HS-27A (cell line): ENCODE measurements at regions not wholly inside any gene's neighbourhood (a gene's known extent, or its start where the extent isn't known, plus 50 kb on each side); places are given as distances from the start of the nearest gene placed in this dataset.

Source experiments
- DNase-seq: peaks from one replicate; pipeline ENCODE4 v3.0.0-alpha.2; 2012; ENCODE audit warnings: low read depth, missing footprints

GRCh38 chr9:107918749-107919148 is 429.2 kb upstream of the KLF4 start:
- no peak for DNase-seq

GRCh38 chr9:107914151-107914550 is 424.6 kb upstream of the KLF4 start:
- no peak for DNase-seq

DNA sequence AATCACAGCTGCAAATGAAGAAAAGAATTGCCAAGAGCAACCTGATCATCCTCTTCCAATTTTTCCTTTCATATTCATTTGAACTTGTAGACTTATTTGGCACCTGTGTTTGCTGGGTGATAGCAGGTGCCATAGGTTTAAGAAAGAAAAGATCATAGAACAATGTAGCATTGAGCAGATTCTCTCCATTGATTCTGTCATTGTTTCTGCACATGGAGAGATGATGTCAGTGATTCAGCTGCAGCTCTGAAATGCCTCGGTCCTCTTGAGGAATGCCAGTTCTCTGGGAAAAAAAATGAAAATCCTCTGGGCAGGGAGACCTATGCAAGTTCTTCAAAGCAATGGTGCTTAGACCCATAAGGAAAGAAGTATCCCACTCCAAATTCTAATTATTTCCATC is 418.1 kb upstream of the KLF4 start:
- DNase-seq = no peak

DNA sequence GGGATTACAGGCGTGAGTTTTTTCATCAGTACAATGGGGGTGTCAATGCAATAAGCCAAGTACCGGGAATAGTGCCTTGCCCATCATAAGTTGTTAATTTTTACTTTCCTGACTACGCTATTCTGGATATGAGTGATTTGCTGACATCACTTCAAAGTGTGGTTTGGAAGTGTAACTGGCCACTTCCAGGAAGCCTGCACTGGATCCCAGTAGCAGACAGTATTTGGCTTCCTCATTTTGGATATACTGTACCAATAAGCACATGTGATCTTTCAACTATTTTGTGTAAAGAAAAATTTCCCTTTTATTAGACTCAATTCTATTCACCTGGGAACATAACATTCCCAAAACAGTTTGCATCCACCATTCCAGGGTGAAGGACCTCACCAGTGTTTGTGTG is 417.7 kb upstream of the KLF4 start:
- no peak for DNase-seq

DNA sequence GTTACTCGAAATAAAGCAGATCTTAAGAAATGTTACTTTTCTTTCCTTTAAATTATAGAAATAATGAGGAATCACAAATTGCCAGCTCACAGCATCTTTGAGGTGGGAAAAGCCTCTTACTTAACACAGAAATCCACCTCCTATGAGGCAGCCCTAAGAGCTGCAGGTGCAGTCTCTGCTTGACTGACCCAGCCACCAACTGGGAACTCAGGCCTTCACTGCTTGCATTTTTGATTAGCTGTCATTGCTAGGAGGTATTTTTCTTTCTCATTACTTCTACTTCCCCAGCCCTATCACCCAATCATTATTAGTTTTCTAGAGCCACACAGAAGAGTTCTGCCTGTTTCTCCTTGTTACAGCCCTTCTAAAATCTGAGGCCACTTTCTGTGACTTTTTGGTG is 416.5 kb upstream of the KLF4 start:
- DNase-seq = no peak

DNA sequence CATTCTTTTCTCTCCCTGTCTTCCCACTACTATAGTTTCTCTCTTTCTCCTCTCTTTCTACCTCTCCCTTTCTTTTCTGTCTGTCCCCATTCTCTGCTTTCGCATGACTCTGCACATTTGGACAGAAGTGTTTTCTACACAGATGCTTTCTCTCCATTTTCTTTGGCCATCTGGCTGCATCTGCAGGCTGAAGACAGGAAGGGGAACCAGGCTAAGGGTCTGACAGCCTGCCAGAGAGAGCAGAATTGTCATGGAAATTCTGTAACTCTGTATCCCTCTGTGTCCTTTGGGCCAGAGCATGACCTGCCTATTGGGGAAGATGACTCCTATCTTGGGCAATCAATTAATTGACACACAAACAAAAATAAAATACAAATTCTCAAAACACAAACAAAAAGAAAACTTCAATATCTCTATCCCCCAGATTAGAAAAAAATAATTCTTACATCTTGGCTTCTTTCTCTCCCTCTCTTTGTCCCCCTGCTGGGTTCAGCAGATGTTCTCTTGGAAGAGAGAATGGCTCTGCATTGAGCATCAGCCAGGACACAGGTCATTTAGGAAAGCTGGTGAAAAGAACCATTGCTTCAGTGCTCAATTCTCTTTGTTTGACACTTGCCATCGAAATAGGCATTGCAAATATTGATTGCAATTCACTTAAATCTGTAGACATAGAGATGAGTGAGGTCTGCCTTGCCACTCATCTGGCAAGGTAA is 415.9 kb upstream of the KLF4 start:
- DNase-seq = no peak

- no peak for DNase-seq
Measured at GRCh38 chr9:107899961-107900330, 410.4 kb upstream of the KLF4 start.

- DNase-seq = no peak
Measured at GRCh38 chr9:107898761-107899160, 409.2 kb upstream of the KLF4 start.

- DNase-seq = no peak
Measured at GRCh38 chr9:107896544-107896943, 407.0 kb upstream of the KLF4 start.

DNA sequence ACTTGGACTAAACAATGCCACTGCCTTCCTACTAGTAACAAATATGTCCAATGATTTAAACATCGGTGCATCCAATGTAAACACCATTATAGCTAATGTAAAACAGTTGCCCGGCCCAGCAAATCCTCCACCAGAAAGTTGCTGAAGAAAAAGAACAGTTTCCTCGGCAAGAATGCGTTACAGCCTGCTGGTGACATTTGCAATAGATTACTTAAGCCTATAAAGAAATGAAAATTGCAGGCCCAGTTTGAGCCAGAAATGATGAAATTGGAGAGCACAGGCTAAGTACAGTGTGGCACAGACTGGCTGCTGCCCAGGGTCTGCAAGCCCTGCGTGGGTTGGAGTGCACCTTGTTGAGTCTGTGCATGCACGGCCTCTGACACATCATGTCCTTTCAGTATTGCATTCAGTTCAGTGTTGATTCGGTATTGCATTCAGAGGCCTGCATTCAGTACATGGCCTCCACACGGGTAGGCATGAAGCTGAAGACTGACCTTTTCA is 406.0 kb upstream of the KLF4 start:
- no peak for DNase-seq

DNA sequence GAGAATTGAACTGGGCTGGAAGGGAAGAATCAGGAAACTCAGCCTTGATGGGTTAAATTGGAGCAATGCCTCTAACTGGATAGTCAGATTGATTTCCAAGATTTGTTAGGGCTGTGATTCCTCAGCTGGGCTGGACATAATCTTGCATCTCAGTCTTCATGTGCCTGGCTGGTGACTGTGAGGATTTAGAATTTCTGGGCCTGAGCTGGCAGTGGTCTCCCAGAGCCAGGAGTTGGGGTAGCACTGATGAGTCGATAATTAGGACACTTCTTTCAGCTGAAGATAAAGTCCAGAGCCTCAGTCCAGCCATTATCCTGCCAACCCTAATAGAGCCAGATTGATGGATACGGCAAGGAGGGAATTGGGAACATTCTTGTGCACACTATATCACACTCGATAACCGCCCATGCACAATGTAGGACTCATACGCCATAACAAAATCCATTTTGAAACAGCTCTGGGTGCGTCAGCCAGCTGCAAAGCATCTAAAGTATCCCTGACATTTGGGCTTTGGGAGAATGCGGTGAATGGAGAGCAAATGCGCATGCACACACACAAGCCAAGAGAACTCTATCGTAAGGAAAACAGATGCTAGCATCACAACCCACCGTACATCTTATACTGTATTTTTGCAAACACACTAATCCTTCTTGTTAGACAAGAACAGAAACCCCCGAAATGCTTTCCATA is 405.1 kb upstream of the KLF4 start:
- DNase-seq = no peak

GRCh38 chr9:107890921-107891465 is 401.4 kb upstream of the KLF4 start:
- no peak for DNase-seq

DNA sequence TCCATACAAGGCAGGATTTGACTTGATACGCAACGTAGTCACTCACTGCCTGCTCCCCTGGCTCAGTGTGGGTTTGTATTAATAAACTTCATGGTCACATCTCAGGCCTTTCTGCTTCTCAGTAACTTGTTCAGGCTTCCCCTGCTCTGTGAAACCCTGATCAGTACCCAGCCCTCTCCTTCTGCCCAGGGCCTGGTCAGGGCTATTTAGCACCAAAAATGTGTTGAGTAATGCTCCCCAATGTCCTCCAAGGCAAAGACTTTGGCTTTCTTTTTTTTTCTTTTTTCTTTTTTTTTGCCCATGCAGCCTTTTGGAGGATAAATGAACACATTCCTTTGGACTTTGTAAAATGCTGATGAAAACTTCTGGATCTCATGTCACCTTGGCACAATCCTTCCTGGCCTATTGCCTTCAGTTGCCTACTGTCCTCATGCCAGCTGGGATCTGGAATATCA is 399.2 kb upstream of the KLF4 start:
- DNase-seq = no peak

DNA sequence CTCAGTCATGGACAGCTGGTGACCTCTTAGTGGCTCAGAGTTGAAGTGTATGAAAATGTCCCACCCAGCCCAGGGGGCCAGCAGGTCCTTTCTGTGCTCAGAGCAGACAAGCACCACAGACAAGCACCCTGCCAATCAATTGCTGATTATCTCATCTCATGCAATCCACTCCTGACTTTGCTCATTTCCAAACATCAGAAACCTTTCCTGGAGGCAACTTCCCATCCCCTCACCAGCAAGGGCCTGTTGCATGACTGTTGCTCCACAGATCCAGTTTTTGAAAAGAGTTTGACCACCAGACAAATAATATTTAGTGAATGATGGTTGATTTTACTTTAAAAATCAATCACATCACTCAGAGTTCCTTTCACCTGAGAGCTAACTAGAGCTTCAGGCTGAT is 397.3 kb upstream of the KLF4 start:
- DNase-seq = no peak

DNA sequence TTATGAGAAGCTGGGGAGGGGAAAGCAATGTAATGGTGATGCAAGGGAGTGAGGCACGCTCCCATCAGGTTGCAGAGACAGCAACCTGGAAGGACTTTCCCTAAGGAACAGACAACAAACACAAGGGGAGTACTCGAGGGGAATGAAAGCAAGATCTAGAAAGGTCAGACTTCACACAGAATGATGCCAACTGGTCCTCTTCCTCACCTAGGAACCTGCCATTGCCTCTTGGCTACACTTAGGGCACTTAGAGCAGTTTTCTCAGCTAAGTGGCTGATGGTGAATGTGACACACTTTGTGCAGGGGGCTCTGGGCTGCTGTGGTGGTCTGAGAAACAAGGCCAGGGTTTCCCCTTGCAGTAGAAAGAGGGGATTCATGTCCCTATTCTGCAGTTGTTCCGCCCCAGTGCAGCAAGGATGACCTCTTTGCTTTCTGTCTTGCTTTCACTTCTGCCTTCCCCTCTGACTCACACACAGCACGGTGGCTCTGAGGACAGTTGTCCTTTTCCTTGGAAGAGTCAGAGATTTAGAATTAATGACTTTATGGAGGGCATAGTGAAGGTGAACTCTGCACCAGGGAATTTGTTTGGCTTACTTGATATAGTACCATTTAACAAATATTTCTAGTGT is 394.0 kb upstream of the KLF4 start:
- DNase-seq = no peak

GRCh38 chr9:107881626-107882300 is 392.2 kb upstream of the KLF4 start:
- DNase-seq = no peak

DNA sequence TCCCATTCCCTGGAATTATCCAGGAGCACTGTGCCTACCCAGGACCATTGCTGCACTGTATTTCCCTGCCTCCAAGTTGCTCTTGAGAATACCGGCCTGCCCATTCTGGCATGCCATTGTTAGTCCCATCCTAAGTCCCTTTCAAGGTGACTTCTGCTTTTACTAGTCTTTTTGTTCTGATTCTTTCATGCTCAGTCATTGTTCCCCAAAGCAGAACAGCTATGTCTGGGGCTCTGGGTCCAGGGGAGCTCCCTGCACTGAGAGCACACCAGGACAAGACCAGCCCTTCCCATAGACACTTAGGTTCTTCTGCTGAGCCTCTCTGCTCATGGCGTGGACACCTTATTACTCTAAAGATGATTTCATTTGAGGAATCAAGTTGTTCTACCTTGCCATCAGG is 388.9 kb upstream of the KLF4 start:
- no peak for DNase-seq

- peak; percentile 66 for DNase-seq
Measured at GRCh38 chr9:107875571-107875980, 386.0 kb upstream of the KLF4 start.

DNA sequence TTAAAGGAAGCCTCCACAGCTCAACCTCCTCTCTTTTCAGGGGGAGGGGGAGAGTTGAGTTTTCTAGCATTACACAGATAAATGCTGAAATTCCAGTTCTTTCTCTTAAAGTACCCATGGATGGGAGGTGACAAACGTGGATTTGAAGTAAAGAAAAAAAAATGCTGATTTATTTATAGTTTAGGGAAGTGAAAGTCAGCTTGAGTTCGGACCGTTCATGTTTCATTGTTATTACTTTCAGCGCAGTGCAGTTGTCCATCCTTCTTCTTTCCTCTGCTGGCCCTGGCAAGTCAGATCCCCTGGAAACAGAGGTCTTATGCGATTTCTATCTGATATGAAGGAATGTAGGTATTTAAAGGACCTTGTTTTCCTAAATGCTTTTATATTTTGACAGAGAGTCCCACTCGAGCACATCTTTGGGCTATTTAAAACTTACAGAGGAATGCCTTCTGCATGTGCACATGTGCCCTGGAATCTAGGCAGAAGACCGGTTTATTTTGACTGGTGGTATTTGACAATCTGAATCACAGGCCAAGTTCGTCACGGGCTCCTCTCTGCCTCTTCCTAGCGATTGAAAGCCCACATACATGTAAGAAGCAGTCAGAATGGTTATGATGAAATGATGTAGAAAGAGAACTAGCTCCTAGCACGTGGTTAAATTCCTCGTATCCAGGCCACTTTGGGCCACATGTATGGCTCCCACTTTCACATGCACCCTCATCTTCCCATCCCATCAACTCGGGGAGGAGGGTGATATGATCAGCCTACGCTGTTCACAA is 385.2 kb upstream of the KLF4 start:
- DNase-seq = no peak

DNA sequence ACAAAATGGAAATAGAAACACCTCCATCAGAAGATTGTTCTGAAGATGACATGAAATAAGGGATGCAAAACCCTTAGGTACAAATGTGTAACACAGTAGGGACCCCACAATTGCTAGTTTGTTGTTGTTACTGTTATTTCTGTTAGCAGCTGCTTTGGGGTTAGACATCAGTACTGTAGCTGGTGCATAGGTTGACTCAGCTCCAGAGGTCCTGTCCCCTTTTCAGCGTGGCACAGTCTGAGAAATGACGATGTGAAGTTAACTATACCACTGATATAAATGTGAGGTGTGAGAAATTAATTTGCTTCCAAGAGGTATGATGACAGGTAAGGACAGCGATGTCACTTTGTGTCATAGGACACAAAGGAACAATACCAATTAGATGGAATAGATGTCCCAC is 384.6 kb upstream of the KLF4 start:
- DNase-seq = no peak

DNA sequence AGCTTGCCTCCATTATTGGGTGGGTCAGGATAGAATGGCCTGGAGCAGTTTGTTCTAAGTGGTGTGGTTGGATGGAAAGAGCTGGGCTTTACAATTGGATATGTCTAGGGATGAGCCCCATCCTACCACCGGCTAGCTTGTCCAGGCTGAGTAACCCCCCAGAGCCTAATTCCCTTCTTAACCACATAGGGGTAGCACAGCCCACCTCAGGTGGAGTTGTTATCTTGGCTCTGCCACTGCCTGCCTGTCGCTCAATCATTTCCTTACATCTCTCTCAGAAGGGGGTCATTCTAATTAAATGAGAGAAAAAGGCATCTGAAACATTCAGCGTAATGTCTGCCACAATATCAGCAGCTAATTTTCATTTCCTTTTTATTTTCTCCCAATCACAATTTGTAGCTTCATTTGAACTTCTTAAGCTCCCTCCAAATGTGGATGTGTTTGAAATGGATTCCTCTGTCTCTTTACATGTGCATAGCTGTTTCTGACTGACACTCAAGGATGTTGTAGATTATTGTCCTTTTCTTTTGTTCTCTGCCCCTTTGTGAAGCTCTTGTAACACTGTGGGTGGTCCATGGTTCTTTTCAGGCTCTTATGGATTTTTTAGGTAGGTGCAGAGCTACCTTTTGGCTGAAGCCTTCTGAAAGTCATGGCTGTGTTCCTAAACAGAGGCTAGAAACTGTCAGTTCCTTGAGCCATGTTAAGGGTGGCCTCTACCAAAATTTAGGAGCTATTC is 383.1 kb upstream of the KLF4 start:
- DNase-seq = no peak
